HG02798 (cell line): ENCODE measurements at regions not wholly inside any gene's neighbourhood (a gene's known extent, or its start where the extent isn't known, plus 50 kb on each side); places are given as distances from the start of the nearest gene placed in this dataset.
"Not testable (repeated sequence)": the region's sequence is repeated elsewhere in the genome, so short reads cannot be mapped to it uniquely, and the experiment has no call there.

Experiments
- ATAC-seq: cut with Tn5 transposase; IDR thresholded peaks from one replicate; pipeline ENCODE4 v1.9.1; 2021; ENCODE audit warnings: mild to moderate bottlenecking; ENCODE audit not compliant: unreplicated experiment, poor library complexity

GRCh38 chr6:144390886-144391285 lies 105.8 kb downstream of the UTRN start:
- no peak for ATAC-seq

- no peak for ATAC-seq
These were observed 107.4 kb downstream of the UTRN start for GRCh38 chr6:144392536-144392935.

GRCh38 chr6:144394210-144394609 lies 109.1 kb downstream of the UTRN start:
- no peak for ATAC-seq

- ATAC-seq, result no peak
These were observed 109.9 kb downstream of the UTRN start for GRCh38 chr6:144395014-144395413.

- no peak for ATAC-seq
These were observed 110.7 kb downstream of the UTRN start for GRCh38 chr6:144395826-144396225.

- ATAC-seq, result no peak
These were observed 112.0 kb downstream of the UTRN start for GRCh38 chr6:144397141-144397540.

- no peak for ATAC-seq
These were observed 115.2 kb downstream of the UTRN start for GRCh38 chr6:144400321-144400720.

- ATAC-seq, result no peak
These were observed 116.9 kb downstream of the UTRN start for GRCh38 chr6:144401736-144402733.

GRCh38 chr6:144402750-144403149 lies 117.6 kb downstream of the UTRN start:
- no peak for ATAC-seq

GRCh38 chr6:144405163-144405562 lies 120.0 kb downstream of the UTRN start:
- no peak for ATAC-seq

GRCh38 chr6:144406796-144407195 lies 121.7 kb downstream of the UTRN start:
- no peak for ATAC-seq

- ATAC-seq, result no peak
These were observed 123.0 kb downstream of the UTRN start for GRCh38 chr6:144408161-144408560.

GRCh38 chr6:144410059-144410458 lies 124.9 kb downstream of the UTRN start:
- no peak for ATAC-seq

GRCh38 chr6:144410574-144410973 lies 125.4 kb downstream of the UTRN start:
- ATAC-seq, result not testable (repeated sequence)

- no peak for ATAC-seq
These were observed 126.5 kb downstream of the UTRN start for GRCh38 chr6:144411531-144412165.

- no peak for ATAC-seq
These were observed 128.3 kb downstream of the UTRN start for GRCh38 chr6:144413418-144413817.

GRCh38 chr6:144415014-144415413 lies 129.9 kb downstream of the UTRN start:
- no peak for ATAC-seq

- no peak for ATAC-seq
These were observed 130.7 kb downstream of the UTRN start for GRCh38 chr6:144415835-144416237.

- no peak for ATAC-seq
These were observed 131.1 kb downstream of the UTRN start for GRCh38 chr6:144416244-144416643.

GRCh38 chr6:144416773-144417172 lies 131.6 kb downstream of the UTRN start:
- ATAC-seq, result no peak

- ATAC-seq, result no peak
These were observed 132.5 kb downstream of the UTRN start for GRCh38 chr6:144417681-144418080.
